SK-N-SH (cell line): ENCODE measurements at regions not wholly inside any gene's neighbourhood (a gene's known extent, or its start where the extent isn't known, plus 50 kb on each side); places are given as distances from the start of the nearest gene placed in this dataset.
A peak's percentile ranks its signal among the peaks of the same experiment; 100 is the strongest.

Experiments
- CTCF ChIA-PET: fragments of 300-600, 350-600 bp; formaldehyde crosslinking; extraction: SDS; loops from one replicate; lab custom pipeline; 2021; lab: Yijun Ruan, JAX
- POLR2A ChIA-PET: fragments of 350-600 bp; sonication (Branson Sonifier 250); formaldehyde crosslinking; extraction: SDS; loops from one replicate; lab custom pipeline; 2020; ENCODE audit warnings: antibody characterized with exemption, inconsistent platforms; lab: Yijun Ruan, JAX
- DNase-seq: peaks from one replicate; pipeline ENCODE4 v3.0.0; 2012
- H2AFZ ChIP-seq: fragments of 200-600 bp; sonication (generic); 2 replicates; pipeline ENCODE4 v1.8.1; 2016; ENCODE audit warnings: antibody characterized with exemption, mild to moderate bottlenecking, low read depth
- H3F3A ChIP-seq: fragments of 200-600 bp; sonication (generic); replicated peaks from 2 replicates; pipeline ENCODE3; 2016; ENCODE audit warnings: antibody characterized with exemption, mild to moderate bottlenecking; ENCODE audit not compliant: insufficient read depth
- H3K27ac ChIP-seq, 2 experiments: fragments of 200-500 bp in 1 of 2; fragments of 200-600 bp in 1 of 2; sonication (Bioruptor generic) in 1 of 2; sonication (generic), shearing (Covaris generic) in 1 of 2; 2 replicates each; pipeline versions ENCODE4 v1.5.1 to v1.6.1; 2014 to 2016; ENCODE audit warnings: low read depth in 2 of 2, inconsistent platforms in 1 of 2, low read length in 1 of 2, mild to moderate bottlenecking in 1 of 2, mixed read lengths in 1 of 2
- H3K27me3 ChIP-seq: fragments of 200-600 bp; sonication (generic), shearing (Covaris generic); 2 replicates; pipeline ENCODE4 v1.6.1; 2016; ENCODE audit warnings: mixed run types; ENCODE audit not compliant: insufficient read depth
- H3K36me3 ChIP-seq, 2 experiments: fragments of 200-500 bp in 1 of 2; fragments of 200-600 bp in 1 of 2; sonication (Bioruptor generic) in 1 of 2; sonication (generic) in 1 of 2; replicated peaks in 1 of 2; 2 replicates each; pipeline versions ENCODE3 to v1.5.1; 2014 to 2016; ENCODE audit warnings: low read length in 1 of 2, mild to moderate bottlenecking in 1 of 2; ENCODE audit not compliant: insufficient read depth in 2 of 2, control insufficient read depth in 1 of 2
- H3K4me1 ChIP-seq, 2 experiments: fragments of 200-500 bp in 1 of 2; fragments of 200-600 bp in 1 of 2; sonication (Bioruptor generic) in 1 of 2; sonication (generic), shearing (Covaris generic) in 1 of 2; 2 replicates each; pipeline versions ENCODE4 v1.5.1 to v1.6.1; 2014 to 2016; ENCODE audit warnings: low read depth in 1 of 2, low read length in 1 of 2, mixed run types in 1 of 2; ENCODE audit not compliant: insufficient read depth in 2 of 2, control insufficient read depth in 1 of 2
- H3K4me2 ChIP-seq: fragments of 200-600 bp; sonication (generic), shearing (Covaris generic); 2 replicates; pipeline ENCODE4 v1.6.1; 2017; ENCODE audit warnings: mixed run types
- H3K4me3 ChIP-seq, 2 experiments: fragments of 200-500 bp in 1 of 2; fragments of 200-600 bp in 1 of 2; sonication (Bioruptor generic) in 1 of 2; sonication (generic), shearing (Covaris generic) in 1 of 2; 2 replicates each; pipeline versions ENCODE4 v1.5.1 to v1.8.1; 2014 to 2016; ENCODE audit warnings: low read depth in 2 of 2, inconsistent platforms in 1 of 2, low read length in 1 of 2, mild to moderate bottlenecking in 1 of 2, mixed read lengths in 1 of 2, moderate library complexity in 1 of 2
- H3K79me2 ChIP-seq: fragments of 200-600 bp; sonication (generic); 2 replicates; pipeline ENCODE4 v1.8.1; 2017; ENCODE audit warnings: mild to moderate bottlenecking; ENCODE audit not compliant: insufficient read depth
- H3K9ac ChIP-seq: fragments of 200-600 bp; sonication (generic); 2 replicates; pipeline ENCODE4 v1.6.1; 2017; ENCODE audit warnings: mixed run types
- H3K9me2 ChIP-seq: fragments of 200-600 bp; sonication (generic); 2 replicates; pipeline ENCODE4 v1.6.1; 2017; ENCODE audit warnings: mixed run types
- H3K9me3 ChIP-seq: fragments of 200-600 bp; sonication (generic); 2 replicates; pipeline ENCODE4 v1.6.1; 2017; ENCODE audit warnings: mixed run types, mild to moderate bottlenecking, moderate library complexity
- H4K20me1 ChIP-seq: fragments of 200-600 bp; sonication (generic); 2 replicates; pipeline ENCODE4 v1.6.1; 2017; ENCODE audit warnings: mild to moderate bottlenecking, mixed run types; ENCODE audit not compliant: insufficient read depth
- CHD2 ChIP-seq: fragments of 150-350 bp; IDR thresholded peaks from 2 replicates; pipeline ENCODE4 v1.6.1; 2018; ENCODE audit warnings: low read length; ENCODE audit not compliant: partially characterized antibody
- EP300 ChIP-seq, 2 experiments: IDR thresholded peaks; 2 replicates each; pipeline versions ENCODE4 v1.4.0 to v1.6.1; 2012; ENCODE audit warnings: borderline replicate concordance in 1 of 2, low read depth in 1 of 2, low read length in 1 of 2
- FOSL2 ChIP-seq: IDR thresholded peaks from 2 replicates; pipeline ENCODE4 v1.4.0; 2012; ENCODE audit warnings: low read depth, mild to moderate bottlenecking, moderate library complexity, borderline replicate concordance
- JUND ChIP-seq: IDR thresholded peaks from 2 replicates; pipeline ENCODE4 v1.4.0; 2012
- NRF1 ChIP-seq: IDR thresholded peaks from 2 replicates; pipeline ENCODE4 v1.6.1; 2012; ENCODE audit warnings: low read depth, mild to moderate bottlenecking, low read length
- POLR2AphosphoS5 ChIP-seq: IDR thresholded peaks from 2 replicates; pipeline ENCODE4 v1.6.1; 2012; ENCODE audit warnings: low read depth, low read length
- RAD21 ChIP-seq: IDR thresholded peaks from 2 replicates; pipeline ENCODE4 v1.6.1; 2012; ENCODE audit warnings: mild to moderate bottlenecking, low read length
- RXRA ChIP-seq: IDR thresholded peaks from 2 replicates; pipeline ENCODE4 v1.4.0; 2012; ENCODE audit warnings: low read depth, mild to moderate bottlenecking, borderline replicate concordance
- SMC3 ChIP-seq: IDR thresholded peaks from 2 replicates; pipeline ENCODE4 v1.6.1; 2012; ENCODE audit warnings: low read depth, low read length, improper control_type of control experiment
- WGBS: methylation state at CpG from one replicate; pipeline ENCODE4 v1.1.6; 2017; ENCODE audit warnings: low lambda C conversion rate; 5-methylcytosine and 5-hydroxymethylcytosine counted together
- TF ChIP-seq, protein P1 (sequence below): fragments of 150-350 bp; IDR thresholded peaks from 2 replicates; pipeline ENCODE4 v1.6.1; 2017; ENCODE audit warnings: antibody characterized with exemption, low read length, low read depth, borderline replicate concordance
- TF ChIP-seq, protein P2 (sequence below): IDR thresholded peaks from 2 replicates; pipeline ENCODE4 v1.6.1; 2012; ENCODE audit warnings: mild to moderate bottlenecking, low read depth, low read length, moderate library complexity
- TF ChIP-seq, protein P3 (sequence below): fragments of 200-600 bp; sonication (generic); IDR thresholded peaks from 2 replicates; pipeline ENCODE4 v1.6.1; 2017; ENCODE audit warnings: antibody characterized with exemption, mild to moderate bottlenecking, moderate library complexity

GRCh38 chr17:14901376-14901775, 363.8 kb downstream of the PMP22 start:
- Histone ChIP-seq H3K27ac (no peak overlapping the region), H2AFZ (no peak overlapping the region), H3K9ac (no peak overlapping the region), H3F3A (no peaks in the 10 kb centered on the region), H3K79me2 (no peaks in the 10 kb centered on the region), H3K36me3 (no peaks in the 10 kb centered on the region), H3K4me3 (no peak overlapping the region), H3K4me1 (no peaks in the 10 kb centered on the region), H3K9me3 (no peaks in the 10 kb centered on the region), H3K4me2 (no peak overlapping the region), H4K20me1 (no peaks in the 10 kb centered on the region), H3K27me3 (no peaks in the 10 kb centered on the region), H3K9me2 (no peaks in the 10 kb centered on the region)
- TF ChIP-seq, protein P1, sequence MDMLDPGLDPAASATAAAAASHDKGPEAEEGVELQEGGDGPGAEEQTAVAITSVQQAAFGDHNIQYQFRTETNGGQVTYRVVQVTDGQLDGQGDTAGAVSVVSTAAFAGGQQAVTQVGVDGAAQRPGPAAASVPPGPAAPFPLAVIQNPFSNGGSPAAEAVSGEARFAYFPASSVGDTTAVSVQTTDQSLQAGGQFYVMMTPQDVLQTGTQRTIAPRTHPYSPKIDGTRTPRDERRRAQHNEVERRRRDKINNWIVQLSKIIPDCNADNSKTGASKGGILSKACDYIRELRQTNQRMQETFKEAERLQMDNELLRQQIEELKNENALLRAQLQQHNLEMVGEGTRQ, result no peak
- TF ChIP-seq SMC3 (no peak), NRF1 (no peak), CHD2 (no peak), JUND (no peak), POLR2AphosphoS5 (no peak), EP300 (IDR thresholded peaks at IDR 0.05; ENCODE audit: borderline replicate concordance in 1 of 2, low read depth in 1 of 2, low read length in 1 of 2) (no peak), RXRA (no peak)
- TF ChIP-seq, protein P2, sequence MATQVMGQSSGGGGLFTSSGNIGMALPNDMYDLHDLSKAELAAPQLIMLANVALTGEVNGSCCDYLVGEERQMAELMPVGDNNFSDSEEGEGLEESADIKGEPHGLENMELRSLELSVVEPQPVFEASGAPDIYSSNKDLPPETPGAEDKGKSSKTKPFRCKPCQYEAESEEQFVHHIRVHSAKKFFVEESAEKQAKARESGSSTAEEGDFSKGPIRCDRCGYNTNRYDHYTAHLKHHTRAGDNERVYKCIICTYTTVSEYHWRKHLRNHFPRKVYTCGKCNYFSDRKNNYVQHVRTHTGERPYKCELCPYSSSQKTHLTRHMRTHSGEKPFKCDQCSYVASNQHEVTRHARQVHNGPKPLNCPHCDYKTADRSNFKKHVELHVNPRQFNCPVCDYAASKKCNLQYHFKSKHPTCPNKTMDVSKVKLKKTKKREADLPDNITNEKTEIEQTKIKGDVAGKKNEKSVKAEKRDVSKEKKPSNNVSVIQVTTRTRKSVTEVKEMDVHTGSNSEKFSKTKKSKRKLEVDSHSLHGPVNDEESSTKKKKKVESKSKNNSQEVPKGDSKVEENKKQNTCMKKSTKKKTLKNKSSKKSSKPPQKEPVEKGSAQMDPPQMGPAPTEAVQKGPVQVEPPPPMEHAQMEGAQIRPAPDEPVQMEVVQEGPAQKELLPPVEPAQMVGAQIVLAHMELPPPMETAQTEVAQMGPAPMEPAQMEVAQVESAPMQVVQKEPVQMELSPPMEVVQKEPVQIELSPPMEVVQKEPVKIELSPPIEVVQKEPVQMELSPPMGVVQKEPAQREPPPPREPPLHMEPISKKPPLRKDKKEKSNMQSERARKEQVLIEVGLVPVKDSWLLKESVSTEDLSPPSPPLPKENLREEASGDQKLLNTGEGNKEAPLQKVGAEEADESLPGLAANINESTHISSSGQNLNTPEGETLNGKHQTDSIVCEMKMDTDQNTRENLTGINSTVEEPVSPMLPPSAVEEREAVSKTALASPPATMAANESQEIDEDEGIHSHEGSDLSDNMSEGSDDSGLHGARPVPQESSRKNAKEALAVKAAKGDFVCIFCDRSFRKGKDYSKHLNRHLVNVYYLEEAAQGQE, result no peak
- ChIA-PET POLR2A (no interaction called here), CTCF (interaction anchor here (2.8 kb wide), 1 partner anchor 25 kb away, joined by 10 read pairs; no protein-coding TSS in a partner anchor)
- no peak for DNase-seq
- WGBS, result 4% methylated on average over 2 of the region's 2 CpGs

- TF ChIP-seq, protein P3, sequence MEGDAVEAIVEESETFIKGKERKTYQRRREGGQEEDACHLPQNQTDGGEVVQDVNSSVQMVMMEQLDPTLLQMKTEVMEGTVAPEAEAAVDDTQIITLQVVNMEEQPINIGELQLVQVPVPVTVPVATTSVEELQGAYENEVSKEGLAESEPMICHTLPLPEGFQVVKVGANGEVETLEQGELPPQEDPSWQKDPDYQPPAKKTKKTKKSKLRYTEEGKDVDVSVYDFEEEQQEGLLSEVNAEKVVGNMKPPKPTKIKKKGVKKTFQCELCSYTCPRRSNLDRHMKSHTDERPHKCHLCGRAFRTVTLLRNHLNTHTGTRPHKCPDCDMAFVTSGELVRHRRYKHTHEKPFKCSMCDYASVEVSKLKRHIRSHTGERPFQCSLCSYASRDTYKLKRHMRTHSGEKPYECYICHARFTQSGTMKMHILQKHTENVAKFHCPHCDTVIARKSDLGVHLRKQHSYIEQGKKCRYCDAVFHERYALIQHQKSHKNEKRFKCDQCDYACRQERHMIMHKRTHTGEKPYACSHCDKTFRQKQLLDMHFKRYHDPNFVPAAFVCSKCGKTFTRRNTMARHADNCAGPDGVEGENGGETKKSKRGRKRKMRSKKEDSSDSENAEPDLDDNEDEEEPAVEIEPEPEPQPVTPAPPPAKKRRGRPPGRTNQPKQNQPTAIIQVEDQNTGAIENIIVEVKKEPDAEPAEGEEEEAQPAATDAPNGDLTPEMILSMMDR, result peak; percentile 41
- TF ChIP-seq FOSL2 (no peak), RAD21 (peak; percentile 36)
- Histone ChIP-seq H3K9ac (no peak overlapping the region), H3K36me3 (no peaks in the 10 kb centered on the region), H3K4me1 (no peaks in the 10 kb centered on the region), H3K27me3 (no peaks in the 10 kb centered on the region), H3K4me3 (no peak overlapping the region), H4K20me1 (no peaks in the 10 kb centered on the region), H3K9me3 (0 out of 2 replicates have a peak, but pooled peaks cover 8% of the 10 kb centered on the region), H3K4me2 (no peak overlapping the region), H2AFZ (no peak overlapping the region), H3F3A (no peaks in the 10 kb centered on the region), H3K79me2 (no peaks in the 10 kb centered on the region), H3K9me2 (no peaks in the 10 kb centered on the region), H3K27ac (no peak overlapping the region)
- CTCF ChIA-PET, result interaction anchor here (0.6 to 1.5 kb wide), 4 partner anchors 11 to 838 kb away, joined by 3 to 6 read pairs (median 4); no protein-coding TSS in a partner anchor
- POLR2A ChIA-PET, result no interaction called here
- WGBS, result 5% methylated on average over 2 of the region's 2 CpGs
- DNase-seq, result no peak
These were observed 378.9 kb downstream of the PMP22 start for GRCh38 chr17:14886200-14886739.
